Activated CD4-positive, alpha-beta T cell treated with anti-CD3 and anti-CD28 coated beads, Interleukin-2, amount 50 U/mL, for 16 hours (primary cell): ENCODE measurements at regions not wholly inside any gene's neighbourhood (a gene's known extent, or its start where the extent isn't known, plus 50 kb on each side); places are given as distances from the start of the nearest gene placed in this dataset.
"Not testable (repeated sequence)": the region's sequence is repeated elsewhere in the genome, so short reads cannot be mapped to it uniquely, and the experiment has no call there.

Source experiments
- DNase-seq: peaks from one replicate; pipeline ENCODE4 v3.0.0-alpha.2; 2020

- no peak for DNase-seq
Observed at GRCh38 chr21:28579986-28580550, 412.6 kb downstream of the LTN1 start.

GRCh38 chr21:28568692-28569091 lies 424.0 kb downstream of the LTN1 start:
- no peak for DNase-seq

- not testable (repeated sequence) for DNase-seq
Observed at GRCh38 chr21:28563933-28564332, 428.7 kb downstream of the LTN1 start.

DNA sequence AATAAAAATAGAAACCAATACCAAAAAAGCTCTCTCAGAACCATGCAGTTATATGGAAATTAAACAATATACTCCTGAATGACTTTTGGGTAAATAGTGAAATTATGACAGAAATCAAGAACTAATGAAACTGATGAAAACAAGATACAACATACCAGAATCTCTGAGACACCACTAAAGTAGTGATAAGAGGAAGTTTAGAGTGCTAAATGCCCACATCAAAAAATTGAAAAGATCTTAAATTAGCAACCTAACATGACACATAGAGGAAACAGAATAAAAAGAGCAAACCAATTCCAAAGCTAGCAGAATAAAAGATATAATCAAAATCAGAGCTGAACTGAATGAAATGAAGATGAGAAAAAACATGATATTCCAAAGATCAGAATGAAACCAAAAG lies 430.9 kb downstream of the LTN1 start:
- DNase-seq: no peak

DNA sequence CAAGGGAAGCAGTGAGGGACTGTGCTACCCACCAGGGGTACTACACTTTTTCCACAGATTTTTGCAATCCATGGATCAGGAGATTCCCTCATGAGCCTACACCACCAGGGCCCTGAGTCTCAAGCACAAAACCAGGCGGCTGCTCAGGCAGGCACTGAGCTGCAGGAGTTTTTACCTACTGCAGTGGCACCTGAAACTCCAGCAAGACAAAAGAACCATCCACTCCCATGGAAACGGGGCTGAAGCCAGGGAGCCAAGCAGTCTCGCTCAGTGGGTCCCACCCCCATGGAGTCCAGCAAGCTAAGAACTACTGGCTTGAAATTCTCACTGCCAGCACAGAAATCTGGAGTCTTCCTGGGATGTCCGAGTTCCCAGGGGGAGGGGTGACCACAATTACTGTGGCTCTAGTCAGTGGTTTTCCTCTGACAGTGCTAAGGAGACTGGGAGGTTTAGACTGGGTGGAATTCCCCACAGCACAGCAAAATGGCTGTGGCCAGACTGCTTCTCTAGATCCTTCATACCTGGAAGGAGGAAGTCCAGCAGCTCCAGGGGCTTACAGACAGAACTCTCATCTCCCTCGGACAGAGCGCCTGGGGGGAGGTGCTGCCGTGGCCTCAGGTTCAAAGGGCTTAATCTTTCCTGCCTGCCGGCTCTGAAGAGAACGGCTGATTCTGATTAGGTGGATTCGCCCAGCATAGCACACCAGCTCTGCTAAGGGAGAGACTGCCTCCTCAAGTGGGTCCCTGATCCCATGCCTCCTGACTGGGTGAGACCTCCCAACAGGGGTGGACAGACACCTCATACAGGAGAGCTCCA lies 437.8 kb downstream of the LTN1 start:
- no peak for DNase-seq

GRCh38 chr21:28550057-28550825 lies 442.4 kb downstream of the LTN1 start:
- DNase-seq: no peak

DNA sequence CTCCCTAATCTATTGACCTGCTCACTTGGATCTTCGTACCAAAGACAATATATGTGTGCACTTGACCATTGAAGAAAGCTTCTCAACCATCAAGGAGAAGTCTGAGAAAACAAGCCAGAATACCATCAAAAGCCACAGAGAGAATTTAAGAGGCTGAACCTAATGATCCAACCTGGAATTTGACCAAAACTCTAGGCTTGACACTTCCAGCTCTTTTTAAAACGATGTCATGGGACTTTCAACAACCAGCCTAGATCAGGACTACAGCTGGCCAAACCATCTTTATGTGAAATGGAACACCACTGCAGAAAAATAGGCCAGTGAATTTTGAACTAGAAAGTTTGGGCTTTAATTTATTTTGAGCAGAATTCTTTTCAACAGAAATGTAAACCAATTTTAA lies 444.4 kb downstream of the LTN1 start:
- no peak for DNase-seq

- DNase-seq: no peak
Observed at GRCh38 chr21:28547766-28548165, 444.9 kb downstream of the LTN1 start.

GRCh38 chr21:28543975-28544374 lies 448.7 kb downstream of the LTN1 start:
- DNase-seq: no peak

GRCh38 chr21:28541371-28542112 lies 451.1 kb downstream of the LTN1 start:
- DNase-seq: no peak

DNA sequence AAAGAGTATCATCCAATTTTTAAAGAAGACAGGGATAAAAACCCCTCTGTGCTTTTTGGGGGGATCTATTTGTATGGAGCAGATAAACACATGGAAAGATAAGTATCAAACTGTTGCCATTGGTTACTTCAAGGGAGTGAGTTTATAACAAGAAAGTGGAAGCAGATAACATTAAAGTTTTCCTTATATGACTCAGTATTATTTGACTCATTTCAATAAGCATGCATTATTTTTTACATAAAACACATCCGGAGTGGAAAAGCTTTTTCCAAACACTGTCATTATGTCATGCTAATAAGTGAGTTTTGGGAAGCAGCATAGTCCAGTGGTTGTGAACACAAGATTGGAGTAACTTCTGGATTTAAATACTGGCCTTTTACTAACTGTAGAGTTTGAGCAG lies 452.2 kb downstream of the LTN1 start:
- DNase-seq: no peak

- no peak for DNase-seq
Observed at GRCh38 chr21:28539623-28539988, 453.1 kb downstream of the LTN1 start.

DNA sequence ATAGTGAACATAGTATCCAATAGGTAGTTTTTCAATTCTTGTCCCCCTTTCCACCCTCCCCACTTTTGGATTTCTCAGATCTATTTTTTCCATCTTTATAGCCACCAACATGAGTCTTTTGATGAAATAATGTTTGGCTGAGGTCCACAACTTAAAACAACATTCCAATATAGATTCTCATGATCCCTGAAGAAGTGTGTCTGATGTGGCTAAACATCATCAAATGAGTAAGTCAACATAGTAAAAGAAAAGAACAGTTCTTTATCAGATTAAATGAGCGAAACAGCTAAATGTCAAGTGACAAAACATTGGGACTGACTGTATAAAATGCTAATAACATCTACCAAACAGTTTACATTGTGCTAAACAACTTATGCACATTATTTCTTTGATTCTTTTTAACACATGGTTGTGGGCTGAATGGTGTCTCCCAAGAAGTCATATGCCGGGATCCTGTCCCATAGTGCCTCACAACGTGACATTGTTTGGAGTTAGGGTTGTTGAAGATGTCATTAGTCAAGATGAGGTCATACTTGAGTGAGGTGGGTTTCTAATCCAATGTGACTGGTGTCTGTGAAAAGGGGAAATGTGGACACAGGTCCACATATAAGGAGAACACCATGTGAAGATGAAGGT lies 453.6 kb downstream of the LTN1 start:
- DNase-seq: no peak

DNA sequence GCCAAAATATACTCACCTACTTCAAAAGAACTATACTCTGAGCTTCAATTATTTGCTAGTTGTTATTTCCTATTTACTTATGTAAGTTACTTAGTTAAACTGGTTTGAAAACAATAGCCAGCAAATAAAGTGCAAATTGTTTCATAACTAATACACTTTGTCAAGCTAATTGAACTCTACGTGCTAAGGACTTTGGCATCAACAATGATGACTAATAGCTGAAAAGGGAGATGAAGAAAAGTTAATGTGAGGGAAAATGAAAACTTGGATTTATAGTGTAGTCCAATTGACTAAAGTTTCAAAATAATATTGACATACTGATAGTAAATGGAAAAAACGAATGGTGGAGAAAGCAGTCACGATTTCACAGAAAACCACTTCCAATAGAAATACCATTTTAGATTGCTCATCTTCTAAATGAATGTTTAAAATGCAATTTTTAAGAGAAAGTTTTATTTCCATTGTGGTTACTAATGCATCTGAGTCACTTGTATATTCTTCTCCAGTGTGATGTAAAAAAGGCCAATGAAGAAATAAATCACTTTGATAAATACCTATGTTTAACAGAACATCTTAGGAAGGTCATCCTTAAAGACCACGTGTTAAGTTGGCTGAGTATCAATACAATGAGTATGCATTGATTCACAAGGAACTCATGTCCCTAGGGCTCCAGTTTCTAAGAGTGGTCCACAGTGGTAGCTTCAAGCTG lies 455.2 kb downstream of the LTN1 start:
- DNase-seq: no peak

DNA sequence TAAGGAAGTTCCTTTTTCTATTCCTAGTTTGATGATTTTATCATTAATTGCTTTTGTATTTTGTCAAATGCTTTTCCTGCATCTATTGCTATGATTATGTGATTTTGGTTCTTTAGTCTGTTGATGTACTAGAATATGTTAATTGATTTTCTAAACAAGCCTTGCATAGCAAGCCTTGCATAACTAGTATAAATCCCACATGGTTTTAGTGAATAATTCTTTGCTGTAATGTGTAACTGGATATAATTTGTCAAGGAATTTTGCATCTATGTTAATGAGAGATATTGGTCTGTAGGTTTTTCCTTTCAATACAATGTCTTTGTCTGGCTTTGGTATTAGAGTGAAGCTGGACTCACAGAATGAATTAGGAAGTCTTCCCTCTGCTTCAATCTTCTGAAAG lies 460.2 kb downstream of the LTN1 start:
- no peak for DNase-seq

- no peak for DNase-seq
Observed at GRCh38 chr21:28523367-28523766, 469.3 kb downstream of the LTN1 start.

- DNase-seq: no peak
Observed at GRCh38 chr21:28522014-28522799, 470.5 kb downstream of the LTN1 start.

DNA sequence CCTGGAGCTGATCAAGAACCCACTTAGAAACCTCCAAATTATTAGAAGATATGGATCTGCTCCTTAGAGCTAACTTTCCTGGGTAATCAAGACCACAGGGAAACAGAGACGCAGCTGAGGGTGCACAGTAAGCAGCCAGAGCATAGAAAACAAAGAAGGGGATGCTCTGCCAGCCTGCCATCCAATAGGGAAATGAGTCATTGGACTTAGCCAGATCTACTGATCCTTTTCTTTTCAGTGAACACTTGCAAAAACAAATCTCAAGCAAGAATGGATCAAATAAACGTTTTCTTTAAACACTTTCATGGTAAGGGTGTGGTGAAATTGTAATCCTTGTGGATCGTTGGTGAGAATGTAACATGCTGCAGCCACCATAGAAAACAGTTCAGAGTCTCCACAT lies 474.0 kb downstream of the LTN1 start:
- no peak for DNase-seq

DNA sequence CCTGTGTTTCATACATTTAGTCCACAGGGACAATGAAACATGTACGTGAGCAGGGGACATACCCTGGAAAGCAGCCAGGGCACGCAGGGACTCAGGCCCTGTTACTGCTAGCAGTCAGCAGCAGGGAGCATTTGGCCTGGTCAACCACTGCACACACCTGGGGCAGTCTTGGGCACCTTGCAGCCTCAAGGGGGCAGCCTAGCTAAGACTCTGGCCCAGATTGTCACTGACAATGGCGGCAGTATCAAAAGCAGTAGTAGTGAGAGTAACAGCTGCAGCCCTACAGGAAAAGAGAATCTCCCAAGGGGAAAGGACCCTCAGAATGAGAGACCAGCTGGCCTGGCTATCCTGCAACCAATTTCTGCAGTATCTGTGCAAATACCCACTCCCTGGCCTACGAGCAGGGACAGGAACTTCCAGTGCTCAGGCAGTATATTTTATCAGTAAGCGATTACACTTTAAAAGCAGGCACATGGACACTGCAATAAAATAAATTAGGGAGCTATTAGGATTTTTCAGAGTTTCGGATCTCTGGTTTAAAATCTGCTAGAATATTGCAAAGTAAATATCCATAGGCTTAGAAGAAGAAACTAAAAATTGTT lies 475.6 kb downstream of the LTN1 start:
- DNase-seq: peak; percentile 73

DNA sequence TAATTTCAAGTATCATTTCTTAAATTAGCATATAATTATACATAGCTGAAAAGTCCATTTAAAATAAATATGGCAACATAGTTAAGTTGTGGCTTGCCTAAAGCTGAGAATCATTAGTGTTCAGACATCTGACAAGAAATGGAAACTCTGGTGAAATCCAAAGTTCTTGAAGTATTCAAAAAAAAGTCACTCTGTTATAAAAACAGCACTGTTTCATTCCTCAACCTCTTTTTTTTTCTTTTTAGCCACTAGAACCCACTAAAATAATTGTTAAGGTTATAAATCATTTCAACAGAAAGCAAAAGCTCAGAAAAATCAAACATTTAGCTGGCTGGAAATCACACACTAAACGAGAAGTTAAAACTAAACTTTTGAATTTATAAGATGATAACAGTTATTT lies 476.7 kb downstream of the LTN1 start:
- DNase-seq: no peak

GRCh38 chr21:28513428-28513827 lies 479.2 kb downstream of the LTN1 start:
- DNase-seq: no peak
